GM19328 (cell line): ENCODE measurements at regions not wholly inside any gene's neighbourhood (a gene's known extent, or its start where the extent isn't known, plus 50 kb on each side); places are given as distances from the start of the nearest gene placed in this dataset.
"Not testable (repeated sequence)": the region's sequence is repeated elsewhere in the genome, so short reads cannot be mapped to it uniquely, and the experiment has no call there.

Source experiments
- ATAC-seq: cut with Tn5 transposase; IDR thresholded peaks from one replicate; pipeline ENCODE4 v1.9.1; 2021; ENCODE audit warnings: mild to moderate bottlenecking, moderate library complexity; ENCODE audit not compliant: unreplicated experiment

DNA sequence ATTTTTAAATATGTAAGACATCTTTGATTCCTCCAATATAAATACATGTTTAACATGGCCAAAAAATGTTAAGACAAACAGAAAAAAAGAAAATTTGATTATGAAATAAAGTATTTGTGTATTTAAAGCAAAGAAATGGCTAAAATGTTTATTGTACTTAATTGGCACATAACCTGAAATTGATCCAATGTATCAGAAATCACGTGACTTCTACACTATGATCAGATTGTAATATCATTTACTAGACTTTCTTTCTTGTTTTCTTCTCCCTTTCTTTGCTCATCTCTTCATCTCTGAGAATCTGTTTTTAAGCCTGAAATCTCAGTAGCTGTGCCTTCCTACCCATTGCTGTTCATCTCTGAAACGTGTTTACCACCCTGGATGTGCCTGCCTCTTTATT, 420.3 kb downstream of the RSL24D1 start:
- no peak for ATAC-seq

DNA sequence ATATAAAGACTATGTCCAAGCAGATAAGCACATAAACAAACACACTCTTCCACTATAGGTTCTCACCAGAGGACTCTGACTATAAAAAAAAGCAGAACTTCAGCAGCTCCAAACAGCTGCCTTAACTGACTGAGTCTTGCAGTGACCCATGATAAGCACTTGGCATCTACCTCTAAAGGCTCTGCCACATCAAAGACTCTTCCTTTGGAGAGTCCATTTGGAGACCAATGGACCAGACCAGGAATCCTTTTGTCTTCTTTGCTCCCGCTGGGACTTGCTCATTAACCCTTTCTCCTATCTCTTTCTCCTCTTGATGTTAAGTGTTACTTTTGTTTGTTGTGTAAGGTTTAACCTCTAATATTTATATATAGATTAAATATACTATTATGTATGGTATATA, 424.1 kb downstream of the RSL24D1 start:
- no peak for ATAC-seq

- ATAC-seq: not testable (repeated sequence)
Observed at GRCh38 chr15:54749461-54749860, 447.3 kb downstream of the RSL24D1 start.

DNA sequence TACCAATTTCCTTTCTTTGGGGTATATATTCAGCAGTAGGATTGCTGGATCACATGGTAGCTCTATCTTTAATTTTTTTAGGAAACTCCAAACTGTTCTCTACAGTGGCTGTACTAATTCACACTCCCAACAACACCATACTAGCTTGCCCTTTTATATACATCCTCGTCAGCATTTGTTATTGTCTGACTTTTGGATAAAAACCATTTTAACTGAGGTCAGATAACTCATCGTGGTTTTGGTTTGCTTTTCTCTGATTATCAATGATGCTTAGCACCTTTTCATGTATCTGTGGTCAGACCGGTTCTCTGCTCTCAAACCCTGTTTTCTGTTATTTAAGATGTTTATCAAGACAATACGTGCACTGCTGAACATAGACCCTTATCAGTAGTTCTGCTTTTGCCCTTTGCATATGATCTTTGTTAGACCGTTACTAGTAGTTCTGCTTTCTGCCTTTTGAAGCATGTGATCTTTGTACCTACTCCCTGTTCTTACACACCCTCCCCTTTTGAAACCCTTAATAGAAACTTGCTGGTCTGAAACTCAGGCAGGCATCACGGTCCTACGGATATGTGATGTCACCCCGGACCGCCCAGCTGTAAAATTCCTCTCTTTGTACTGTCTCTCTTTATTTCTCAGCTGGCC, 474.3 kb downstream of the RSL24D1 start:
- no peak for ATAC-seq

- ATAC-seq: no peak
Observed at GRCh38 chr15:54719325-54719724, 477.4 kb downstream of the RSL24D1 start.

DNA sequence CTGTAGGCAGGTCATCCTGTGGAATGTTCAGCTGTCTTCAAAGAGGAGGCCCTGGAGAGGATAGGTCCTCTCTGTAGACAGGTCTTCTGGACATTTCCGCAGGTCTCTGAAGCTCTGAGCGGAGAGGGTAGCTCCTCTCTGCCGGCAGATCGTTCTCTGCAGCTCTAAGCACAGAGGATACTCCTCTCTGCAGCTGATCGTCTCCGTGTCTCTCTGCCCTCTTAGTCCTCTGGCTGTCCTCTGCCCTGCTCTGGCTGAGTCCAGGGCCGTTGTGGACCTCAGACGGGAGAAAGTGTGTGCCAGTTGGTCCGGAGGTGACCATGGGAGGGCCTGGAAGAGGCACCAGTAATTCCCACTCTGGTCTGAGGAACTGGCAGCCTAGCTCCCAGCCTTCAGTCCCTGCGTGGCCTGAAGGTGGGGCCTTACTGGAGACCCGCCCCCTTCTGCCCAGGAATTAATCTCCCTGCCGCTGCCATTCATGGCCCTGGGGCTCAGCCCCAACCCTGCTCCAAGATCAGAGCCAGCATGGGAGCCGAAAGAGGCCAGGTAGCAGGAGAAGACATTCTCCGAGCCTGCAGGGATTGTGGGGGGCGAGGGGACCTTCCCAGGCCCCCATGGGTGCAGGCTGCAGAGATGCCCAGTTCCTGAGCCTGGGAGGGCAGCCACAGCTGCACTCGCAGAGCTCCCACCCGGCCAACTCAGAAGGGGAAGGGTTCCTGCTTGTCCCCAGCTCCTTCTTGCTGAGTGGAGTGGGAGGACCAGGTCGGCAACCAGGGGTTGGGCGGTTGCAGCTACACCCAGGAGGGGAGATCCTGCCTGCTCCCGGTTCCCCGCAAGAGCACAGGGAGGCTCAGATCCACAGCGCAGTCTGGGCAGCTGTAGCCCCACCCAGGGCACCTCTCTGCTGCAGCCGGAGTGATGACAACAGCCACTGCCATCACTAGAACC, 488.7 kb downstream of the RSL24D1 start:
- ATAC-seq: no peak

DNA sequence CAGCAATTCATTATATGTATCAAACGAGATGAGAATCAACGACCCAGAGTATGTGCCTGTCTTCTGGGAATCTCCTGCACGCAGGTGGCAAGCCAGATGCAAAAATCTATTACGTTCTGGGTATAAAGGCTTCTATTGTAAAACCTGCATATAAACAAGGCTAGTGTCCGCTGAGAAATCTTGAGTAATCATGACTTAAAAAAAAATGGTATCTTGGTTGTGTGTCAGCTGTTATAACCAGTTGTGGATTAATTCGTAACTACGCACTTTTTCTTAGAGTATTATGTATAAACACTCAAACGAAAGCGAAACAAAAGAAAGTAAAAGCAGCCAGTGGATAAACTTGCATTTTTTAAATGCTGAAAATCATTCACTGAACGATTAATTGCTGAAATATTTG, 509.1 kb downstream of the RSL24D1 start:
- ATAC-seq: no peak
